Keratinocyte (primary cell): ENCODE measurements at regions not wholly inside any gene's neighbourhood (a gene's known extent, or its start where the extent isn't known, plus 50 kb on each side); places are given as distances from the start of the nearest gene placed in this dataset.

ENCODE experiments used
- EZH2 ChIP-seq: IDR thresholded peaks from one replicate; pipeline ENCODE4 v1.6.1; 2012; ENCODE audit warnings: inconsistent platforms, mild to moderate bottlenecking, low read length, moderate library complexity
- TF ChIP-seq, protein P1 (sequence below), 3 experiments: IDR thresholded peaks in 1 of 3; conservative IDR thresholded peaks in 1 of 3; optimal IDR thresholded peaks in 1 of 3; 2 replicates in 2 of 3; 3 replicates in 1 of 3; pipeline versions ENCODE3 to v1.5.1; 2011; ENCODE audit warnings: low read length in 3 of 3, mild to moderate bottlenecking in 3 of 3, moderate library complexity in 2 of 3, control low read depth in 1 of 3, inconsistent platforms in 1 of 3; ENCODE audit not compliant: insufficient read depth in 2 of 3; ENCODE audit errors: extremely low read depth in 1 of 3

DNA sequence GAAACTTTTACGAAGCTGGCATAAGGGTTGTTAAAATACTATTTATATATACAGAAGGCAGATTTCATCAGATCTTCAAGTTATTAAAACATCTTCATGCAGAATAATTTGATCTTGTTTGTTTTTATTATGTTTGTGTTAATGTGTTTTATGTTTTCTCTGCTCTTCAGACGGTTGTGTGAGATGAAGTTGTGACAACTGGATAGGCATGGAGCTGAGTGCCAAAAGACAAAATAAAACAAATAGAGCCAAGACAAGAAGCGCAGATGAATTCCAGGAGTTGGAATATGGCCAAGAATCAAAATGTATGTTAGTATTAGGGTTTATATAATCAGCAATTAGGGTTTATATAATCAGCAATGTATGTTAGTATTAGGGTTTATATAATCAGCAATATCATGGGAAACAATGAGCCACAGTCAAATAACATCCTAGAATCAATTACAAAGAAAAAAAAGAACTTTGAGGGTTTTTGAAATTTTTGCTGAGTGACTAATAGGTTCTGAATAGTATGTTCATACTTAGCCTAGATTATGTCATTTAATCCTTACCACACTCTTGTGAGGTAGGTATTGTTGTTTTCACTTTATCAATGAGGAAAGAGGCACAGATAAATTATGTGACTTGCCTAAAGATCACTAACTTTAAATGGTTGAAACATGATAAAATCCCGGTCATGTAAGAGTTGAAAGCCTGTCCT lies 488.0 kb upstream of the STEAP1 start:
- TF ChIP-seq, protein P1, sequence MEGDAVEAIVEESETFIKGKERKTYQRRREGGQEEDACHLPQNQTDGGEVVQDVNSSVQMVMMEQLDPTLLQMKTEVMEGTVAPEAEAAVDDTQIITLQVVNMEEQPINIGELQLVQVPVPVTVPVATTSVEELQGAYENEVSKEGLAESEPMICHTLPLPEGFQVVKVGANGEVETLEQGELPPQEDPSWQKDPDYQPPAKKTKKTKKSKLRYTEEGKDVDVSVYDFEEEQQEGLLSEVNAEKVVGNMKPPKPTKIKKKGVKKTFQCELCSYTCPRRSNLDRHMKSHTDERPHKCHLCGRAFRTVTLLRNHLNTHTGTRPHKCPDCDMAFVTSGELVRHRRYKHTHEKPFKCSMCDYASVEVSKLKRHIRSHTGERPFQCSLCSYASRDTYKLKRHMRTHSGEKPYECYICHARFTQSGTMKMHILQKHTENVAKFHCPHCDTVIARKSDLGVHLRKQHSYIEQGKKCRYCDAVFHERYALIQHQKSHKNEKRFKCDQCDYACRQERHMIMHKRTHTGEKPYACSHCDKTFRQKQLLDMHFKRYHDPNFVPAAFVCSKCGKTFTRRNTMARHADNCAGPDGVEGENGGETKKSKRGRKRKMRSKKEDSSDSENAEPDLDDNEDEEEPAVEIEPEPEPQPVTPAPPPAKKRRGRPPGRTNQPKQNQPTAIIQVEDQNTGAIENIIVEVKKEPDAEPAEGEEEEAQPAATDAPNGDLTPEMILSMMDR (optimal IDR thresholded peaks at IDR 0.05 in 1 of 3, IDR thresholded peaks at IDR 0.05 in 1 of 3, conservative IDR thresholded peaks at IDR 0.05 in 1 of 3; ENCODE audit: extremely low read depth in 1 of 3, insufficient read depth in 2 of 3, low read length in 3 of 3): no peak
- no peak for TF ChIP-seq EZH2
